GM21526 (cell line): ENCODE measurements at regions not wholly inside any gene's neighbourhood (a gene's known extent, or its start where the extent isn't known, plus 50 kb on each side); places are given as distances from the start of the nearest gene placed in this dataset.
"Not testable (repeated sequence)": the region's sequence is repeated elsewhere in the genome, so short reads cannot be mapped to it uniquely, and the experiment has no call there.

ENCODE experiments used
- ATAC-seq: cut with Tn5 transposase; IDR thresholded peaks from one replicate; pipeline ENCODE4 v1.9.1; 2021; ENCODE audit warnings: moderate library complexity; ENCODE audit not compliant: unreplicated experiment, low FRiP score

DNA sequence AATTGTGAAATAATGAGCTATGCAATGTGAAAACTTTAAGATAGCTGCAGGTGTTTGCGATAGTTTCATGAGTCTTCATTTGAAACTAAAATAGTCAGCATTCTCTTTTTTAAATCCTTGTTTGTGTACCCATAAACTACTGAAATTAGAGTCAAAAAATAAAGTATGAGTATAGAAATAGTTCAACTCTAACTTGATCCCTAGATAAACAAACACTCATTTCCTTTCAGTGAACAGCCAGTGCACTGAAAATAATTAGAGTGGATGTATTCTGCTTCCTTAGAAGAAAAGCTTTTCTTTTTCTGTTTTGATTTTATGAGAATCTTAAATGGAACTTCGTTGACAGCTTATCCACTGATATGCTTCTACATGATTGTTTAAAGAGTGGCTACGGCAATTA, 1033.4 kb downstream of the SOCS6 start:
- no peak for ATAC-seq

DNA sequence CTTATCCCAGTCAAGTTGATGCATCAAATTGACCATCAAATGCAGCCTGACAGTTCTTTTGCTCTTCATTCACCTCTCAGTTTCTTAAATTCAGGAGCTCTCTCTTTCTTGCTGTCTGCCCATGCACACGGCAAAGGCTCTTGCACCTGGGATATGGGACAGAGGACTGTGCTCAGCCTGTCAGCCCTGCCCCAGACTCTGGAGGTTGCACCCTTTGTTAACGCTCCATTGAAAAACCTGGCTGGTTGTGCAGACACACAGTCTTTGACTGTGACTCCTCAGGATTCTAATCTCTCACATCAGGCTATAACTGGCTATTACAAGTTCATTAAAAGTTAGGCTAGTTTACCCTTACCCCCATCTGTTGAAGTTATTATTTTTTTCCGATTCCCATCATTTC, 1032.5 kb downstream of the SOCS6 start:
- no peak for ATAC-seq

DNA sequence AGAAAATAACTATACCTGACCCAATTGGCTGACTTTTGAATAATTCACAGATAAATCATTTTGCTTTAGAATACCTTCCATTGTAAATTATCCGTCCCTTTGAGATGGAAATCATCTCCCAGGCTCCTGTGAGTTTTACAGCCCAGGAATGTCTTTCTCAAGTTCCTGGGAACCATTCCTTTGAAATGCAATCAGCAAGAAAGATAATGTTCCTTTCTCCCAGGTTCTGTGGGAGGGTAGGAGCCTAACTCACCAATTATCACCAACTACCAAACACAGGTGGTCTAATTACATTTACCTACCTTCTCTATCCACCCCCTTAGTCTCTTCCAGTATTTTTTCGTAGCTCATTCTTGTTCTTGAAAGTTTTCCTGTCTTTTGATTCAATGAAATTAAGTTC, 1016.0 kb downstream of the SOCS6 start:
- ATAC-seq = no peak

DNA sequence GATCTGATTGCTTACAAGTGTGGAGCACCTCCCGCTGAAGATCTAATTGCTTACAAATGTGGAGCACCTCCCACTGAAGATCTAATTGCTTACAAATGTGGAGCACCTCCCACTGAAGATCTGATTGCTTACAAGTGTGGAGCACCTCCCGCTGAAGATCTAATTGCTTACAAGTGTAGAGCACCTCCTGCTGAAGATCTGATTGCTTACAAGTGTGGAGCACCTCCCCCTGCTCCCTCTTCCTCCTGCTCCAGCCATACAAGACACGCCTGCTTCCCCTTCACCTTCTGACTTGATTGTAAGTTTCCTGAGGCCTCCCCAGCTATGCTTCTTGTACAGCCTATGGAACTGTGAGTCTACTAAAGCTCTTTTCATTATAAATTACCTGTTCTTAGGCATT, 1014.9 kb downstream of the SOCS6 start:
- not testable (repeated sequence) for ATAC-seq

DNA sequence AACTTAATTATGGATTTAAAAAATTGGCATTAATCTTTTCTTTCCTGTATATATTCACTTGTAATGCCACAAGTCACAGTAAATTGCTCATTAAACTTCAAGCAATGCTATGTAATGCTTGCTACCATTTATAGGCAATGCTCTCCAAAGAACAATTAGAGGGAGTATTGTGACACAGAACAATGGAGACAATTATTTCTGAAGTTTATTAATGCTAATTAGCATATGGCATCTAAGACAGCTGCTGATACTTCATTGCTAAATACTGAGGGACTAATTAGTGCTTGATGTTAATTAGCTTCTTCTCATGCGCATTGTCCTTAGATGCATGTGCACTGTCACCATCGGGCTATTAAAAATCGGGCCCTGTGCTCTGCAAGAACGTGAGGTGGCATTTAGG, 1012.8 kb downstream of the SOCS6 start:
- ATAC-seq = no peak

DNA sequence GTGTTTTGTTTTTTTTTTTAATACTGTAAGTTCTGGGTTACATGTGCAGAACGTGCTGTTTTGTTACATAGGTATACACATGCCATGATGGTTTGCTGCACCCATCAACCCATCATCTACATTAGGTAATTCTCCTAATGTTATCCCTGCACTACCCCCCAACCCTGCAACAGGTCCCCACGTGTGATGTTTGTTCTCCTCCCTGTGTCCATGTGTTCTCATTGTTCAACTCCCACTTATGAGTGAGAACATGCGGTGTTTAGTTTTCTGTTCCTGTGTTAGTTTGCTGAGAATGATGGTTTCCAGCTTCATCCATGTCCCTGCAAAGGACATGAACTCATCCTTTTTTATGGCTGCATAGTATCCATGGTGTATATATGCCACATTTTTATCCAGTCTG, 1005.4 kb downstream of the SOCS6 start:
- not testable (repeated sequence) for ATAC-seq

DNA sequence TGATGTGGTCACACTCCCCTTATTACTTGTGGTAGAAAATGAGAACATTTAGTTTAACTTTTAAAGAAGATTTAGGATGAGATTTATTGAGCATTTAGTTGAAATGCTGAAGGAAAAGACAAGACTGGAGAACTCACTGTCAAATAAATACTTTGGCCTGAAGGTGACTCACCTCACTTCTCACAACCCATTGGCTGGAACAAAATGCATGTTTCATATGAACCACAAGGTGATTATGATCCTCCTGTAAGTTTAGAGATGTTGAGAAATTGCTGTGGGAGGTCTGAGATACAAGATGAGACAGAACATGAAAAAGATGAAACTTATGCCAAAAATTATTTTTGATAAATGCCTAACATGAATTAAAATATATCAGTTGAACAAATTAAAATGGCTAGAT, 1004.5 kb downstream of the SOCS6 start:
- ATAC-seq = no peak

DNA sequence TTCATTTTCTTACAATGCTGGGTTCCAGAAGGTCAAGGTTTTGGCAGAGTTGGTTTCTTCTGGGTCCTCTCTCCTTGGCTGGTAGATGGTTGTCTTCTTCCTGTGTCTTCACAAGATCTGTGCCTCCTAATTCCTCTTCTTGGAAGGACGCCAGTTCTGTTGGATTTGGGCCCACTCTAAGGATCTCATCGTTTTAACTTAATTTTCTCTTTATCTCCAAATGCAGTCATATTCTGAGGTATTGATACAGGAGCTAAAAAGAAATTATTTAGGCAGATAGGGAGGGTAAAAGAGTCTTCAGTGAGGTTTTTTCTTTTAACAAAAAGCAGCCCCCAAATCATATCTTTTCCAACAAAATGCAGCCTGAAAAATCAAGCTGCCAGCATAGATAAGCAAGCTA, 998.4 kb downstream of the SOCS6 start:
- no peak for ATAC-seq

DNA sequence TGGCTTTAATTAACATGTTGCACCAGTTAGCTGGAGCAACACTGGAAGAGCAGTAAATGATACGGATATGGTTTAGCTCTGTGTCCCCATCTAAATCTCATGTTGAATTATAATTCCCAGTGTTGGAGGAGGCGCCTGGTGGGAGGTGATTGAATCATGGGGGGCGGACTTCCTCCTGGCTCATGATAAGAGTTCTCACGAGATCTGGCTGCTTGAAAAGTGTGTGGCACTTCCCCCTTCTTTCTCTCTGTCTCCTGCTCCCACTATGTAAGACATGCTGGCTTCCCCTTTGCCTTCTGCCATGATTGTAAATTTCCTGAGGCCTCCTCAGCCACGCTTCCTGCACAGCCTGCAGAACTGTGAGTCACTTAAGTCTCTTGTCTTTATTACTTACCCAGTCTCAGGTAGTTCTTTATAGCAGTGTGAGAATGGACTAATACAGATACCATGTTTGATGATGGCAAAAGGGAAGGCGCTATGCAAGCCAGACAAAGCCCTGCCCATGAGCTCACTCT, 963.6 kb downstream of the SOCS6 start:
- ATAC-seq = no peak

DNA sequence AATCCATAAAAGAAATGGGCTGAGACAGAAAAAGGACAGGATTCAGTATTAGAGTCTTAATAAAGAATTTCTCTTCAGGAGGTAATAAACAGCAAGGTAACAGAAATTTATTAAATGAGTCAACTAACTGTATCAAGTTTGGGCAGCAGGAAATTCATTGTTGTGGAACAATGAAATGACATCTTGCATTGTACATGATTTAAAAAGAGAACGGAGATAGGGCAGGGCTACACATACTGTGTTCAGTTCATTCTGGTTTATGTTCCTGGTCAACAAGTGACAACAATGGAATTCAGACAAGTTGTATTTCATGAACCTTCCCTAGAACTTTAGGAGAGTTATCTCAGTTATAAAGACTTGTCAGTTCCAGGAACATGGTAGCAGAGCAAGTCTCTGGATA, 961.3 kb downstream of the SOCS6 start:
- ATAC-seq = no peak

DNA sequence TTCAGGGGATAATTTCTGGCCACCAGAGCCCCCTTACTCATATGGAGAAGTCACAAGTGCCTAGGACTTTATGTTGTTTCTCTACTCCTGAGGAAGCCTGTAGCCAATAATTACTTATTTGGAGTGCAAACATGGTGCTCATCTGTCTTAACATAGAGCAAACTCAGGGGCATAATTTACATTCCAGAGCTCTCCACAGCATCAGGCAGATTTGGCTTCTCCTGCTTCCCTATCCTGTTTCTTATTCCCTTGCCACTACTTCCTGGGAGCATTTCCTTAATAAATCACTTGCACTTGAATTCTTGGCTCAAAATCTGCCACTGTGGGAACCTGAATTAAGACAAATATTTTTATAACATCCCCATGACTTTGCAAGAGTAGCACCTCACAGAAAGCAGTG, 960.9 kb downstream of the SOCS6 start:
- no peak for ATAC-seq

DNA sequence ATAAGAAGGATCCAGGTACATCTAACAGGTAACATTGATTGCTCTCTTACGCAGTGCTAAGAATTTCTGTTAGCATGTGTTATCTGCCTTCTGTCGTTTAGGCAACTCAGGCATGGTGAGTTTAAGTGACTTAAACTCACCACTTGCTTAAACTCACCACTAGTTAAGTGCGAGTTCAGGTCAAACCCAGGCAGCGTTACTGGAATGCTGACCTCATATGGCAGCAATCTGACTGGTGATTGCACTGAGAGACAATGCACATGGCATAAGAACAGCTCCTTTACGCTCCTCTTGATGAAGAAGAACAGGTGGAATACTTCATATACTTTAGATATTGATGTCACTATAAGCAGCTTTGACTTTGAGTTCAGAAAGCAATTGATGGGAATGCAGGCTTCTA, 954.1 kb downstream of the SOCS6 start:
- no peak for ATAC-seq

DNA sequence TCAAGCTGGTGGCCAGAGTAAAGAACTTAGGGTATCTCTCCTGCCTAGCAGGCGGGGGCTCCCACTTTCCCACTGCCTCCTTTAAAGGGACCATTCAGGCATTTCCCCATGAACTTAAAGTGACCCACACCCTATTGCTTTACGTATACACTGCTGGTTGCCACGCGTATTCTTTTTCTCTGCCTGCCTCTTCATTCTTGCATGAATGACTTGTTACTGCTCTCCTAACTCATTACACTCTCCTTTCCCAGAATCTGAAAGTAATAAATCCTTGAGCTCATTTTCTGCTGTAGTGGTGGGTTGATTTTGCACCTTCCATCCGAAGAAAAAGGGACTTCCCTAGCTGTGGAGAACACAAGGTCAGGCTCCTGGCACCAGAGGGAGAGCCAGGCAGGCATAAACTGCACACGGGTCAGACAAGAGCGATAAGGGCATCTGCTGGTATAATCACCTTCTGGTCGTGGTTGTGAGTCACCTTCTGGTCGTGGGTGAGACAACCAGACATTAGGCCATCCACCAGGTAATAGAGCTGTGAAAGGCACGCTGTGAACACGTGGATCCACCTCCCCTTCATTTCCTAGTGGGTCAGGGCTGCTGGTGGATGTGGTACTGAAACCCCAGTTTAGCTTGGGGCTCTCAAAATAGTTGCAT, 950.3 kb downstream of the SOCS6 start:
- ATAC-seq = no peak

DNA sequence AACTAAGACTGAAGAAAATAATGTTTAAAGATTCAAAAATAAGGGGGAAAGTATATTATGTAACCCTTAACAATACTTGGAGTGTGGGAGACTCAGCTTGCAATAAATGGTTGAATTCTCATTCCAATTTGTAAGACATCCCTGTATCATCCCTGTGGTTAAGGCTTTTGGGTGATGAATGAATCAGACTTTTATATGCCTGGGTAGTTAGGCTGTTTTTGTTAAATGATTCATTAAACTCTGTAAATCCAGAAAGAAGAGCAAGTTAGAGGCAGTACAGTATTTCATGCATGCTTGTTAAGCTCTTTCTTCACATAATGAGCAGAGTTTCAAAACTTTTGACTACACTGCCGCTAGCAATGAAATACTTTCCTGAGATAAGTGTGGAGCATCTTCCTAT, 948.8 kb downstream of the SOCS6 start:
- no peak for ATAC-seq

DNA sequence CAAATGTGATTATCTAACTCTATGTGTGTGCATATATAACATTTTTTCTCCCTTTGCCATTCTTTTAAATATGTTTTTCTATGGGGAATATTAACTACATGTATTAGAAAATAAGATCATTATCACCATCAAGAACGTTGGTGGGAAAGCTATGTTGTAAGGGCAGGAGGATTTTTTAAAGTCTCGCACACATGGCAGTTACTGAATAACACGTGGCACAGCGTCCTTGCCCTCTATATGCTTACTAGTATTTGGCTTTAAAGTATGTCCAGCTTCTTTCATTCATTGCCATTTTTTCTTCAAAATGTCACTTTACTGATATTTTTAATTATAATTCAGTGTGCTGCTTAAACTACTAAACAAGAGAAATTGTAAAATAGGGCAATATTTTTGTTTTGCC, 944.3 kb downstream of the SOCS6 start:
- no peak for ATAC-seq

DNA sequence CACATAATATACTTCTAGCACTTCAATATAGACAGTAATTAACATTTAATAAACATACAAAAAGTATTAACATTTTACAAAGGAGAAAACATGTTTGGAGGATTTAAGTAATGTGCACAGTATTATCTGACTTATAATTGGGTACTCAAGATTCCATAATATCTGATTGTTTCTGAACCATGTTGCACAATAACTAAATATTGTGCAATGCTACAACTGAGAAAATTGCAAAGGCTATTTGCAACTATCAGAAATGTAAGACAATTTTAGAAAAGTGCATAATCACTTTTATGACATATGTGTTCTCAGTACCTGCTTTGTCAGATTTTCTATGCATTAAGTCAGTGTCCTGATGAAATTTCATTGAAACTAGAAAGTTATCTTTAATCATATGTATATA, 934.6 kb downstream of the SOCS6 start:
- ATAC-seq = no peak

DNA sequence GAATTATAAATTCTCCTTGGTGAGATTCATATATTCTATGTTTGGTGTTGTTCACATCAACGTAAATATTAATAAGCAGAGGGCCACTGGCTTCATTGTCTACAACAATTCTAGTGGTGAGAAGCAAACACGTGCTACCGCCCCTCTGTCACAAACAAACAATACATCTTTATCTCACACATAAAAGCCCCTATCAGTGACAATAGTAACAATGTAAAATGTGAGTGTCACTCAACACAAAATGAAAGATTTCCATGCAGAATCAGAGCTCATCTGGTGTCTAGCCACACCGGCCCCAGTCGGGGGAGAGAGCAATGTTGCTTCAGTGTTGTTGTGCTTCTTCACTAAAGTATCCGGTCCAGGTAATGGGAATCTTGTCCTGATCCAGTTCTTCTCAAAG, 932.6 kb downstream of the SOCS6 start:
- no peak for ATAC-seq

DNA sequence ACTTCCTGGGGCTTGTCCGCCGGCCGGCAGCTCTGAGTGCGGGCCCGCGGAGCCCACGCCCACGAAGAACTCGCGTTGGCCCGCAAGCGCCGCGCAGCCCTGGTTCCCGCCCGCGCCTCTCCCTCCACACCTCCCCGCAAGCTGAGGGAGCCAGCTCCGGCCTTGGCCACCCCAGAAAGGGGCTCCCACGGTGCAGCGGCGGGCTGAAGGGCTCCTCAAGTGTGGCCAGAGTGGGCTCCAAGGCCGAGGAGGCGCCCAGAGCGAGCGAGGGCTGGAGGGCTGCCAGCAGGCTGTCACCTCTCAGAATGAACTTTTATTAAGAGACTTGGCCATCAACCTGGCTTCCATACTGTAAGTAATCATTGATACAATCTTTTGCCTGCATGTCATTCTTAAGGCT, 923.9 kb downstream of the SOCS6 start:
- ATAC-seq = not testable (repeated sequence)

DNA sequence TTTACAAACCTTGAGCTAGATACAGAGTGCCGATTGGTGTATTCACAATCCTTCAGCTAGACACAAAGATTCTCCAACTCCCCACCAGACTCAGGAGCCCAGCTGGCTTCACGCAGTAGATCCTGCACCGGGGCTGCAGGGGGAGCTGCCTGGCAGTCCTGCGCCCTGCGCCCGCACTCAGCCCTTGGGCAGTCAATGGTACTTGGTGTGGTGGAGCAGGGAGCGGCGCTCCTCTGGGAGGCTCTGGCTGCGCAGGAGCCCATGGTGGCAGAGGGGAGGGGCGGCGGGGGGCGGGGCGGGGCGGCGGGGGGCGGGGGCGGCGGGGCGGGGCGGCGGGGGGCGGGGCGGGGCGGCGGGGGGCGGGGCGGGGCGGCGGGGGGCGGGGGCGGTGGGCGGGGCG, 923.4 kb downstream of the SOCS6 start:
- ATAC-seq = no peak

DNA sequence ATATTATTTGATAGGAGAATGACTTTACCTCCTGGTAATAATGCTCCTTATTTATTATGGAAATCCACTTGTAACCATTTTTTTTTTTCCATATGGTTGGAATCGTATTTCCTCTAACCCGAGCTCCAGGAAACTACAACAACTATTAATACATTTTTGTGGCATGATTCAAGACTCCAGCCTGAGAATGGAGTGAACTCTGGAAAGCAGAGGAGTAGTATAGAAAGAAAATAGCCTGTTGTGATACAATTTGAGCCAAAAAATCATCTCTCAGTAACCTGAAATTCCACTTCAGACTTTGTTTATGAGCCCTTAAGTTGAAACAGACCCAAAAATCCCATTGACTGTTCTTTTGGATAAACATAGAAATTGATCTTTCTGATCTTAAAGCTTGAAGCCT, 921.1 kb downstream of the SOCS6 start:
- no peak for ATAC-seq

DNA sequence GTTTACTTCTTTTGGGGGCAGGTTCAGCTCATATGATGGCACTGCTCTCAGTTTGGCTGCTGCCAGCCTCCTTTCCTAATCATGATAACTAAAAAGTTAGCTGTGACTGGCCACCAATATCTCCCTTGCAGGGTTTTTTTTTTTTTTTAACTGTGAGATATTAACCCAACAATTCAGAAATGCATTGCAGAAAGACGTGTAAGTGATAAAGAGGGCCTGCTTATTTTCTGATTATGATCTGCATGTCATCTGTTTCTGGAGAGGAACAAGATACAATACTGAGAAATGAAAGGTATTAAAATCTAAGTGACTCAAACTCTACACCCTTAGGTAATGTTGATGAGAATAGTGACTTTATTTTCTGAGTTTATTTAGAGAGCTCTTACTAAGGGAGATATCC, 905.6 kb downstream of the SOCS6 start:
- no peak for ATAC-seq

DNA sequence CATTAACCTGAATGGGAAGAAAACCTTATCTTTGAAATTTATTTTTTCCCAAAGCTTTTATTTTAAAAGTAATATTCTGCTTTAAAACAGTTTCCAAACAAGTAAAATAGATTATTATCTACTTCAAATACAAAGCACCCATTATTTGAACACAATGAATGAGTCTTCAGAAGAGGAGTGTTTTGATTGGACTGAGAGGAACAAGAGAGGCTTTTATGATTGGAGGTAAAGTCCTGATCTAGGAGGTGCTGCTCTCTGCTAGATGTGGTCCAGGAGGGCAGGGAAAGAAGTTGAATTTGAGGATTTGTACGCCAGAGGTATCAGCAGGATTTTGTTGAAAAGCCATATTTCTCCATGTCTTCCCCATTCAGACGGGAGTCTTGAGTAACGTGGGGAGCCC, 900.7 kb downstream of the SOCS6 start:
- ATAC-seq = no peak

DNA sequence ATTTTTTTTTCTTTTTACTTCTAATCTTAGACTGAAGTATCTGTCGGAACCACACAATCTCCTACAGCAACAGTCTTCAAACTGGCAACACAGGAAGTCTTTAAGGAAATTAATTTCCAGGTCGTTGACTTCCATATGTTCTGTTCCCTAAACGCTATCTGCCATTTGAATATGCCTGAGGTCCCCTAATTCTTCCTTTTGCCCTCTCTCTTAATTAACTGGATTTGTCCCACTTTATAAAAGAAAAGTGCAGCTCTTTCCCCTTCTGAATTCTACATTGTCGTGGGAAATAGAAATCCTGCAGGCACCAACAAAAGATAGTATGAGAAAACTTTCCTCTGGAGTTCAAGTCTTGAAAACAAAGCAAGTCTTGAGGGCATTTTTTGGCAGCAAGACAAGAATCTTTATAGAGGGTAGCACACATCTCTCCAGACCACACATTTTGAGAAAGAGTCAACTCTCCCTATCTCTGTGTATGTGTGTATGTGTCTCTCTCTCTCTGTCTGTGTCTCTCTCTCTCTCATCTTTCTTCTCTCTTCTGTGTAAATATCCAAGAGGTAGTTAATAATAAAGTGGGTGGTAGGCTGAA, 879.8 kb downstream of the SOCS6 start:
- no peak for ATAC-seq
